ENCODE measurements at regions not wholly inside any gene's neighbourhood (a gene's known extent, or its start where the extent isn't known, plus 50 kb on each side); places are given as distances from the start of the nearest gene placed in this dataset.
"Not testable (repeated sequence)": the region's sequence is repeated elsewhere in the genome, so short reads cannot be mapped to it uniquely, and the experiment has no call there.

GRCh38 chr3:178950676-178951075 is 120.9 kb downstream of the ZMAT3 start:
- TF ChIP-seq CTCF (IDR thresholded peaks at IDR 0.05) = no peak
- no peak for TF ChIP-seq POLR2AphosphoS5 (IDR thresholded peaks at IDR 0.05)
- no peak for TF ChIP-seq EP300 (IDR thresholded peaks at IDR 0.05; ENCODE audit: low read depth)
- no peak for TF ChIP-seq POLR2A (IDR thresholded peaks at IDR 0.05)
- Histone ChIP-seq H3K27me3 (no peaks in the 10 kb centered on the region), H3K4me1 (no peaks in the 10 kb centered on the region), H3K27ac (no peak overlapping the region), H3K9me3 (no peaks in the 10 kb centered on the region), H3K36me3 (no peaks in the 10 kb centered on the region), H3K4me3 (no peak overlapping the region)
- WGBS, 2 donors (ENCODE audit: low coverage in 1 of 2) = 52 to 80% methylated on average over 2 of the region's 2 CpGs
- DNase-seq = no peak
- in situ Hi-C loops (cut with MboI; ENCODE audit: low pct_ligation_motif_present in 1 of 4, low pct_unique_long_range_greater_than_20kb in 1 of 4, low sequenced_read_pairs in 3 of 4) = loop anchor here (10.0 to 25.0 kb wide), 2 partner anchors 506 to 513 kb away; no protein-coding TSS in a partner anchor
- intact Hi-C loops (cut with DNase I; ENCODE audit: low total_unique reads) = no loop called here

- TF ChIP-seq CTCF (IDR thresholded peaks at IDR 0.05) = no peak
- H3K27ac ChIP-seq = no peak overlapping the region
- no peak for DNase-seq
- H3K9me3 ChIP-seq = no peaks in the 10 kb centered on the region
- no peaks in the 10 kb centered on the region for H3K4me1 ChIP-seq
- 83 to 95% methylated on average over 3 of the region's 3 CpGs for WGBS, 2 donors (ENCODE audit: low coverage in 1 of 2)
- no peaks in the 10 kb centered on the region for H3K36me3 ChIP-seq
- no peaks in the 10 kb centered on the region for H3K27me3 ChIP-seq
- in situ Hi-C loops (cut with MboI; ENCODE audit: low pct_ligation_motif_present in 1 of 4, low pct_unique_long_range_greater_than_20kb in 1 of 4, low sequenced_read_pairs in 3 of 4) (loop anchor here (10.0 to 25.0 kb wide), 2 partner anchors 505 to 513 kb away; no protein-coding TSS in a partner anchor), intact Hi-C loops (cut with DNase I; ENCODE audit: low total_unique reads) (no loop called here)
- no peak overlapping the region for H3K4me3 ChIP-seq
Measured at GRCh38 chr3:178949896-178950295, 121.7 kb downstream of the ZMAT3 start.

GRCh38 chr3:178948546-178948945 is 123.1 kb downstream of the ZMAT3 start:
- DNase-seq = no peak
- no peak overlapping the region for H3K4me3 ChIP-seq
- no peaks in the 10 kb centered on the region for H3K36me3 ChIP-seq
- H3K9me3 ChIP-seq = no peaks in the 10 kb centered on the region
- no peaks in the 10 kb centered on the region for H3K27me3 ChIP-seq
- no peaks in the 10 kb centered on the region for H3K4me1 ChIP-seq
- H3K27ac ChIP-seq = no peak overlapping the region
- intact Hi-C loops (cut with DNase I; ENCODE audit: low total_unique reads) (no loop called here), in situ Hi-C loops (cut with MboI; ENCODE audit: low pct_ligation_motif_present in 1 of 4, low pct_unique_long_range_greater_than_20kb in 1 of 4, low sequenced_read_pairs in 3 of 4) (no loop called here)
- no peak for TF ChIP-seq POLR2AphosphoS5 (IDR thresholded peaks at IDR 0.05)
- TF ChIP-seq POLR2A (IDR thresholded peaks at IDR 0.05) = no peak
- TF ChIP-seq EP300 (IDR thresholded peaks at IDR 0.05; ENCODE audit: low read depth) = no peak

- H3K27me3 ChIP-seq = no peaks in the 10 kb centered on the region
- H3K4me3 ChIP-seq = no peak overlapping the region
- in situ Hi-C loops (cut with MboI; ENCODE audit: low pct_ligation_motif_present in 1 of 4, low pct_unique_long_range_greater_than_20kb in 1 of 4, low sequenced_read_pairs in 3 of 4) = no loop called here
- H3K4me1 ChIP-seq = no peaks in the 10 kb centered on the region
- TF ChIP-seq EP300 (IDR thresholded peaks at IDR 0.05; ENCODE audit: low read depth) = no peak
- TF ChIP-seq CTCF (IDR thresholded peaks at IDR 0.05) = no peak
- TF ChIP-seq POLR2AphosphoS5 (IDR thresholded peaks at IDR 0.05) = no peak
- TF ChIP-seq POLR2A (IDR thresholded peaks at IDR 0.05) = no peak
- no peak overlapping the region for H3K27ac ChIP-seq
- DNase-seq = no peak
- intact Hi-C loops (cut with DNase I; ENCODE audit: low total_unique reads) = no loop called here
- H3K9me3 ChIP-seq = no peaks in the 10 kb centered on the region
- no peaks in the 10 kb centered on the region for H3K36me3 ChIP-seq
Measured at GRCh38 chr3:178947738-178948137, 123.9 kb downstream of the ZMAT3 start.

GRCh38 chr3:178942261-178942660 is 129.3 kb downstream of the ZMAT3 start:
- DNase-seq; in situ Hi-C loops (cut with MboI; ENCODE audit: low pct_ligation_motif_present in 1 of 4, low pct_unique_long_range_greater_than_20kb in 1 of 4, low sequenced_read_pairs in 3 of 4); H3K36me3 ChIP-seq; H3K27ac ChIP-seq; intact Hi-C loops (cut with DNase I; ENCODE audit: low total_unique reads); H3K9me3 ChIP-seq; H3K4me1 ChIP-seq; H3K27me3 ChIP-seq; H3K4me3 ChIP-seq: not testable (repeated sequence)
- WGBS, 2 donors (ENCODE audit: low coverage in 1 of 2) = 24 to 55% methylated on average over 2 to 3 of the region's 3 CpGs

All from transverse colon (tissue), 4 donors.